OCI-LY1 (cell line): ENCODE measurements at regions not wholly inside any gene's neighbourhood (a gene's known extent, or its start where the extent isn't known, plus 50 kb on each side); places are given as distances from the start of the nearest gene placed in this dataset.

ENCODE experiments used
- EZH2 ChIP-seq: fragments of 200-600 bp; sonication (generic), shearing (Covaris generic); IDR thresholded peaks from 2 replicates; pipeline ENCODE4 v1.8.0; 2017; ENCODE audit warnings: borderline replicate concordance, mixed run types, mild to moderate bottlenecking, antibody characterized with exemption, low read length, moderate library complexity, mixed read lengths
- TF ChIP-seq, protein P1 (sequence below): fragments of 200-600 bp; sonication (generic), shearing (Covaris generic); IDR thresholded peaks from 2 replicates; pipeline ENCODE4 v1.5.1; 2017; ENCODE audit warnings: mild to moderate bottlenecking, antibody characterized with exemption, low read length, moderate library complexity, mixed read lengths

- TF ChIP-seq, protein P1, sequence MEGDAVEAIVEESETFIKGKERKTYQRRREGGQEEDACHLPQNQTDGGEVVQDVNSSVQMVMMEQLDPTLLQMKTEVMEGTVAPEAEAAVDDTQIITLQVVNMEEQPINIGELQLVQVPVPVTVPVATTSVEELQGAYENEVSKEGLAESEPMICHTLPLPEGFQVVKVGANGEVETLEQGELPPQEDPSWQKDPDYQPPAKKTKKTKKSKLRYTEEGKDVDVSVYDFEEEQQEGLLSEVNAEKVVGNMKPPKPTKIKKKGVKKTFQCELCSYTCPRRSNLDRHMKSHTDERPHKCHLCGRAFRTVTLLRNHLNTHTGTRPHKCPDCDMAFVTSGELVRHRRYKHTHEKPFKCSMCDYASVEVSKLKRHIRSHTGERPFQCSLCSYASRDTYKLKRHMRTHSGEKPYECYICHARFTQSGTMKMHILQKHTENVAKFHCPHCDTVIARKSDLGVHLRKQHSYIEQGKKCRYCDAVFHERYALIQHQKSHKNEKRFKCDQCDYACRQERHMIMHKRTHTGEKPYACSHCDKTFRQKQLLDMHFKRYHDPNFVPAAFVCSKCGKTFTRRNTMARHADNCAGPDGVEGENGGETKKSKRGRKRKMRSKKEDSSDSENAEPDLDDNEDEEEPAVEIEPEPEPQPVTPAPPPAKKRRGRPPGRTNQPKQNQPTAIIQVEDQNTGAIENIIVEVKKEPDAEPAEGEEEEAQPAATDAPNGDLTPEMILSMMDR = no peak
- TF ChIP-seq EZH2 = no peak
These were observed 223.4 kb upstream of the ZBED5 start for GRCh38 chr11:11081288-11081687.
